ENCODE measurements at regions not wholly inside any gene's neighbourhood (a gene's known extent, or its start where the extent isn't known, plus 50 kb on each side); places are given as distances from the start of the nearest gene placed in this dataset.

DNA sequence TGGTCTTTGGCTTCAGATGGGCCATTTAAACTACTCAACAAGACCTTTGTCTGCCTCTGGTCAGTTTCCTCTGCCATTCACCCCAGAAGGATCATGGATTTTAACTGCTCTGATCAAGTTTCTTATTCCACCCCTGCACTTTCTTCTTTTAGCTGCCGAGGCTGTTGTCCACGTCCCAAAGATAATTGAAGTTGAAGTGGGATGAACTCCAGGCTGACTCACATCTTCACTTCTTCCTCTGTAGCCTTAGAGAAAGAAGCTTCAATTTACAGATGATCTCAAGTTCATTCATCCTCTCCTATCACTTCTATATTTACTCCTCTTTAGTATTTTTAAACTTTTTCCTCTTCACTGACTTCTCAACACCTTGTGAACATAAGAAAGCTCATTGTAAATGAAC lies 651.6 kb downstream of the UTRN start:
- TF ChIP-seq, protein P1, sequence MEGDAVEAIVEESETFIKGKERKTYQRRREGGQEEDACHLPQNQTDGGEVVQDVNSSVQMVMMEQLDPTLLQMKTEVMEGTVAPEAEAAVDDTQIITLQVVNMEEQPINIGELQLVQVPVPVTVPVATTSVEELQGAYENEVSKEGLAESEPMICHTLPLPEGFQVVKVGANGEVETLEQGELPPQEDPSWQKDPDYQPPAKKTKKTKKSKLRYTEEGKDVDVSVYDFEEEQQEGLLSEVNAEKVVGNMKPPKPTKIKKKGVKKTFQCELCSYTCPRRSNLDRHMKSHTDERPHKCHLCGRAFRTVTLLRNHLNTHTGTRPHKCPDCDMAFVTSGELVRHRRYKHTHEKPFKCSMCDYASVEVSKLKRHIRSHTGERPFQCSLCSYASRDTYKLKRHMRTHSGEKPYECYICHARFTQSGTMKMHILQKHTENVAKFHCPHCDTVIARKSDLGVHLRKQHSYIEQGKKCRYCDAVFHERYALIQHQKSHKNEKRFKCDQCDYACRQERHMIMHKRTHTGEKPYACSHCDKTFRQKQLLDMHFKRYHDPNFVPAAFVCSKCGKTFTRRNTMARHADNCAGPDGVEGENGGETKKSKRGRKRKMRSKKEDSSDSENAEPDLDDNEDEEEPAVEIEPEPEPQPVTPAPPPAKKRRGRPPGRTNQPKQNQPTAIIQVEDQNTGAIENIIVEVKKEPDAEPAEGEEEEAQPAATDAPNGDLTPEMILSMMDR (IDR thresholded peaks at IDR 0.05), result no peak
- TF ChIP-seq POLR2A (IDR thresholded peaks at IDR 0.05), result no peak
- no peak for TF ChIP-seq EP300 (IDR thresholded peaks at IDR 0.05)
